Activated T-cell treated with anti-CD3 and anti-CD28 coated beads for 1 hour (primary cell): ENCODE measurements at regions not wholly inside any gene's neighbourhood (a gene's known extent, or its start where the extent isn't known, plus 50 kb on each side); places are given as distances from the start of the nearest gene placed in this dataset.

ENCODE experiments used
- DNase-seq: peaks from one replicate; pipeline ENCODE4 v3.0.0-alpha.2; 2020; ENCODE audit warnings: low read depth

GRCh38 chr15:97096303-97096835, 765.9 kb downstream of the NR2F2 start:
- no peak for DNase-seq

GRCh38 chr15:97099040-97099439, 768.5 kb downstream of the NR2F2 start:
- no peak for DNase-seq

GRCh38 chr15:97101572-97101971, 771.1 kb downstream of the NR2F2 start:
- no peak for DNase-seq

GRCh38 chr15:97114900-97115760, 784.6 kb downstream of the NR2F2 start:
- DNase-seq, result no peak

GRCh38 chr15:97115761-97116070, 785.2 kb downstream of the NR2F2 start:
- no peak for DNase-seq

GRCh38 chr15:97124790-97125189, 794.3 kb downstream of the NR2F2 start:
- no peak for DNase-seq

GRCh38 chr15:97126553-97127233, 796.2 kb downstream of the NR2F2 start:
- no peak for DNase-seq

GRCh38 chr15:97129674-97130073, 799.2 kb downstream of the NR2F2 start:
- DNase-seq, result no peak

GRCh38 chr15:97140216-97140615, 809.7 kb downstream of the NR2F2 start:
- DNase-seq, result no peak

- no peak for DNase-seq
Measured at GRCh38 chr15:97141360-97141759, 810.9 kb downstream of the NR2F2 start.

- no peak for DNase-seq
Measured at GRCh38 chr15:97141871-97142270, 811.4 kb downstream of the NR2F2 start.

GRCh38 chr15:97143592-97144376, 813.3 kb downstream of the NR2F2 start:
- no peak for DNase-seq

GRCh38 chr15:97144377-97144711, 813.8 kb downstream of the NR2F2 start:
- DNase-seq, result no peak

- DNase-seq, result no peak
Measured at GRCh38 chr15:97146929-97147870, 813.3 kb upstream of the ARRDC4 start.

- no peak for DNase-seq
Measured at GRCh38 chr15:97153356-97153965, 807.0 kb upstream of the ARRDC4 start.

GRCh38 chr15:97156739-97157265, 803.7 kb upstream of the ARRDC4 start:
- DNase-seq, result no peak

- no peak for DNase-seq
Measured at GRCh38 chr15:97162805-97163495, 797.6 kb upstream of the ARRDC4 start.

GRCh38 chr15:97165205-97165604, 795.3 kb upstream of the ARRDC4 start:
- DNase-seq, result no peak

GRCh38 chr15:97168704-97169475, 791.6 kb upstream of the ARRDC4 start:
- DNase-seq, result no peak
